Pancreas (tissue), 10 donors: ENCODE measurements at regions not wholly inside any gene's neighbourhood (a gene's known extent, or its start where the extent isn't known, plus 50 kb on each side); places are given as distances from the start of the nearest gene placed in this dataset.

Experiments used
- ATAC-seq, 4 donors: fragments of 200-7000 bp; cut with Tn5 transposase; one replicate each; pipeline versions ENCODE4 v1.8.0 to v1.9.1; 2020; ENCODE audit warnings: mild to moderate bottlenecking in 4 of 4, moderate library complexity in 4 of 4
- DNase-seq, 6 donors: peaks; one replicate each; pipeline ENCODE4 v3.0.0-alpha.2; 2020
- FAIRE-seq: peaks from 2 replicates; lab custom pipeline; 2012; peaks lifted over from hg19 to GRCh38; lab: Jason Lieb, UNC
- H3K27ac ChIP-seq, 4 donors: fragments of 200-600 bp; sonication (generic); 1 replicate in 3 of 4; 2 replicates in 1 of 4; pipeline versions ENCODE4 v1.5.0 to v1.8.0; 2020
- H3K27me3 ChIP-seq, 4 donors: fragments of 200-600 bp; one replicate each; pipeline ENCODE4 v1.8.0; 2021
- H3K36me3 ChIP-seq, 3 donors: fragments of 200-600 bp; sonication (generic) in 1 of 3; one replicate each; pipeline versions ENCODE4 v1.5.0 to v1.8.0; 2020 to 2021
- H3K4me1 ChIP-seq, 3 donors: fragments of 200-600 bp; one replicate each; pipeline ENCODE4 v1.8.0; 2021
- H3K4me3 ChIP-seq, 4 donors: fragments of 200-600 bp; sonication (generic) in 2 of 4; one replicate each; pipeline versions ENCODE4 v1.5.0 to v1.8.0; 2020 to 2021
- H3K9me3 ChIP-seq, 4 donors: fragments of 200-600 bp; one replicate each; pipeline ENCODE4 v1.8.0; 2021
- WGBS, 2 donors: extraction: QIAGEN DNeasy Blood & Tissue Kit; methylation state at CpG; one replicate each; pipeline ENCODE4 v1.1.7; 2013; 5-methylcytosine and 5-hydroxymethylcytosine counted together
- intact Hi-C, 3 donors: fragments of 100-400 bp; cut with DNase I; formaldehyde crosslinking; loops; one replicate each; pipeline versions ENCODE4 v1.11.1 to v1.14.2; 2022
- TF ChIP-seq, protein P1 (sequence below), 4 donors: fragments of 200-600 bp; sonication (generic) in 3 of 4; IDR thresholded peaks; one replicate each; pipeline versions ENCODE4 v1.5.0 to v1.8.0; 2021; ENCODE audit warnings: antibody characterized with exemption in 4 of 4
- donor health status: healthy with polysubstance abuse.
- donor health status: DM: no; HTN: no; CAD: no; lungs with moderate emphysema.
- donor health status: DM: no; HTN: no; CAD: no.
- donor health status: control.
- donor health status: control.
- donor health status: Bipolar disorder and iron deficiency.
- donor health status: DM: yes; HTN: yes; CAD: no.
- donor health status: DM: no; HTN: no; CAD: no.
- donor health status: DM: no; HTN: no; CAD: no.
- donor health status: DM: yes; HTN: yes; CAD: no.

DNA sequence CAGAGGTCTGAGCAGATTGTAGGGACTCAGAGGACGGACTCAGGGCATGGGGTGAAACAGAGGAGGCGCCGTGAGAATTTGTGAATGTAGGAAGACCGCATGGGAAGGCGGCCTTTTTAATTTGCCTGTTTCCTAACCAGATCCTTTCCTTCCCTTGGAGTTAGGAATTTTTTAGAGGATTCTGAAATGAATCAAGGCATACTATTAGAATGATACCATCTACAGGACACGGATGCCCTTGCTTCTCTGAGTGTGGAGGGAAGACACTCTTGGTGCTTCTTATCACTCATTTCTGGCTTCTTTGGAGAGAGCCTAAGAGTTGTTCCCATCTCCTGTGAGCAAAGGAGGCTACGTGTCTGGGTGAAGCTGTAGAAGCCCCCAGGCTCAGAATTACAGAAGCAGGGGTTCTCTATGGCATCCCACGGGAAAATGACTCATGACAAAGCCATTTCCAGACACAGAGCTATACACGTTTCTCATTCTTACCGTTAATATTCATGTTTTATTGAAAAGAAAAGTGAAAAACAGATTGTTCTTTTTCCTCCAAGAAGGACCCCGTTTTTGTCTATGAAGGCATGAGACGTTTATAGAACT is 148.5 kb downstream of the EDN3 start:
- FAIRE-seq (no peak), DNase-seq (no peak), ATAC-seq (no peak)
- H3K4me3 ChIP-seq = no peak overlapping the region
- no peaks in the 10 kb centered on the region for H3K27me3 ChIP-seq
- no peaks in the 10 kb centered on the region for H3K36me3 ChIP-seq
- TF ChIP-seq, protein P1, sequence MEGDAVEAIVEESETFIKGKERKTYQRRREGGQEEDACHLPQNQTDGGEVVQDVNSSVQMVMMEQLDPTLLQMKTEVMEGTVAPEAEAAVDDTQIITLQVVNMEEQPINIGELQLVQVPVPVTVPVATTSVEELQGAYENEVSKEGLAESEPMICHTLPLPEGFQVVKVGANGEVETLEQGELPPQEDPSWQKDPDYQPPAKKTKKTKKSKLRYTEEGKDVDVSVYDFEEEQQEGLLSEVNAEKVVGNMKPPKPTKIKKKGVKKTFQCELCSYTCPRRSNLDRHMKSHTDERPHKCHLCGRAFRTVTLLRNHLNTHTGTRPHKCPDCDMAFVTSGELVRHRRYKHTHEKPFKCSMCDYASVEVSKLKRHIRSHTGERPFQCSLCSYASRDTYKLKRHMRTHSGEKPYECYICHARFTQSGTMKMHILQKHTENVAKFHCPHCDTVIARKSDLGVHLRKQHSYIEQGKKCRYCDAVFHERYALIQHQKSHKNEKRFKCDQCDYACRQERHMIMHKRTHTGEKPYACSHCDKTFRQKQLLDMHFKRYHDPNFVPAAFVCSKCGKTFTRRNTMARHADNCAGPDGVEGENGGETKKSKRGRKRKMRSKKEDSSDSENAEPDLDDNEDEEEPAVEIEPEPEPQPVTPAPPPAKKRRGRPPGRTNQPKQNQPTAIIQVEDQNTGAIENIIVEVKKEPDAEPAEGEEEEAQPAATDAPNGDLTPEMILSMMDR (IDR thresholded peaks at IDR 0.05) = no peak
- WGBS, 2 donors = 51 to 60% methylated on average over 12 of the region's 12 CpGs
- no peak overlapping the region for H3K27ac ChIP-seq
- intact Hi-C loops = no loop called here
- H3K9me3 ChIP-seq = no peaks in the 10 kb centered on the region
- H3K4me1 ChIP-seq = no peaks in the 10 kb centered on the region

DNA sequence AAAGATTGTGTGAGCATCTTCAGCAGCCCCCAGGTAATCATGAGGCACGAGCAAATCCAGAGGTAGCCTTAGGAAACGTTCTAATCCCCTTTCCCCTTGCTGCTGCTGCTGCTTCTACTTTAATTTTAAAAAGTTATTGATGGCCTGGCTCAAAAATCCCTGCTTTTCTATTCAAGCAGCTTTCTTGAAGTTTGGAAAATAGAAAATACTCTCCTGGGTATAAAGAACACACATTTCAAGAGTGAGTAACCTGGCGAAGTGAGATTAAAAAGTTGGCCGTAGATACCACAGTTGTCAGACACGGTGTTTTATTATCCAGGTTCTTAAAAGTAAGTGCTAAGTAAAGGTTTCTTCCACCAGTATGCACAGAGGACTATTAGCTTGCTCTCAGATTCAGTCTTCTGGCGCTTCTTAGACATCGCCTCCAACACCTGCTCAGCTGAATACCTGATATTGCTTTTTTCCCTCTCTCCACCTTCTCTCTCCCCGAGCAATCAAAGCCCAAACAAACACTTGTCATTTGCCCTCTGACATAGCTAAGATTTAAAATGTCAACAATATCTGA is 150.7 kb downstream of the EDN3 start:
- TF ChIP-seq, protein P1 (IDR thresholded peaks at IDR 0.05) = no peak
- Histone ChIP-seq H3K9me3 (no peaks in the 10 kb centered on the region), H3K27me3 (no peaks in the 10 kb centered on the region), H3K36me3 (no peaks in the 10 kb centered on the region), H3K4me3 (no peak overlapping the region), H3K4me1 (peaks cover 0 to 5% (median 0%) of the 10 kb centered on the region in 3 donors), H3K27ac (no peak overlapping the region)
- ATAC-seq (no peak), FAIRE-seq (no peak), DNase-seq (no peak)
- WGBS, 2 donors = 55 to 58% methylated on average over 8 of the region's 8 CpGs
- intact Hi-C loops = loop anchor here in 1 of 3 donors (10.0 kb wide), 1 partner anchor 596 kb away; the partner anchor contains the start of genes GNAS and GNAS-AS1

DNA sequence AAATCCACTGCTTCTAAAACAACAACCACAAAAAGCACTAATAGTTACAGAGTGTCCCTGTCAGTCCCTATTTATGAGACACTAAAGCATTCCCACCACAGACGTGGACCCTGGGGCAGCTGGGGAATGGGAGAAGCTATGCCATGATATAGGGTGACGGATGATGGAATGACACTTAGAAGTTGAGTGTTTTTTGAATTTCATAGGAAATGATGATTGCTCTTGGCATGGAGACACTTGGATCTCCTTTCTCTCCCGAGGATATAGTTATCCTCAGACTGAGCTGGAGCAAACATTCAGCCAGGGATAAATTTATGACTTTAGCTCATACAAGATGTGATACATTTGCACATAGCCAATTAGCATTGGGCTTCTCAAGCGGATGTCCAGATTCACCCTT is 151.2 kb downstream of the EDN3 start:
- Histone ChIP-seq H3K4me1 (peaks cover 0 to 5% (median 0%) of the 10 kb centered on the region in 3 donors), H3K36me3 (no peaks in the 10 kb centered on the region), H3K27me3 (no peaks in the 10 kb centered on the region), H3K4me3 (no peak overlapping the region), H3K27ac (no peak overlapping the region), H3K9me3 (no peaks in the 10 kb centered on the region)
- DNase-seq (no peak), FAIRE-seq (no peak), ATAC-seq (no peak)
- TF ChIP-seq, protein P1 (IDR thresholded peaks at IDR 0.05) = no peak
- 60 to 67% methylated on average over 4 of the region's 4 CpGs for WGBS, 2 donors
- intact Hi-C loops = loop anchor here in 1 of 3 donors (10.0 kb wide), 1 partner anchor 597 kb away; the partner anchor contains the start of genes GNAS and GNAS-AS1

DNA sequence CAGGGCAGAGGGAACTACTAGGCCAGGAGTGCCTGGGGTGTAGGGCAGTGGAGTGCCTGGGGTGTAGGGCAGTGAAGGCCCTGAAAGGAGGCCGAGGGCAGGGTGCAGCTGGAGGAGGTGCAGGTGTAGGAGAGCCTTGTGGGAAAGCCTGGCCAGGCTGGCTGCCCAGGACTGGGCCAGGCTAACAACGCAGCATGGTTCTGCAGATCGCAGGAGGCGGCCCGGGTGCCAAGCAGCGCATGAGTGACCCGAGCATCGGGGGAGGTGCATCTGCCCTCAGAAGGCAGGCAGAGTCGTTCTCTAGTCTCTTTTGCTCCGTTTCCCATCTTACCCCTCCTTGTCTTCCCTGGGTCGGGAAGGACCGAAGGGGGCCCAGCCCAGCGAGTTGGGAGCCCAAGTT is 151.5 kb upstream of the PHACTR3 start:
- peaks cover 0 to 5% (median 0%) of the 10 kb centered on the region in 3 donors for H3K4me1 ChIP-seq
- no peaks in the 10 kb centered on the region for H3K36me3 ChIP-seq
- ATAC-seq (no peak), FAIRE-seq (no peak), DNase-seq (no peak)
- H3K27ac ChIP-seq = no peak overlapping the region
- H3K4me3 ChIP-seq = no peak overlapping the region
- TF ChIP-seq, protein P1 (IDR thresholded peaks at IDR 0.05) = no peak
- no peaks in the 10 kb centered on the region for H3K9me3 ChIP-seq
- no peaks in the 10 kb centered on the region for H3K27me3 ChIP-seq
- 63 to 73% methylated on average over 11 to 13 of the region's 13 CpGs for WGBS, 2 donors
- intact Hi-C loops = loop anchor here in 1 of 3 donors (10.0 kb wide), 1 partner anchor 598 kb away; the partner anchor contains the start of genes GNAS and GNAS-AS1
